ENCODE measurements at regions not wholly inside any gene's neighbourhood (a gene's known extent, or its start where the extent isn't known, plus 50 kb on each side); places are given as distances from the start of the nearest gene placed in this dataset.

DNA sequence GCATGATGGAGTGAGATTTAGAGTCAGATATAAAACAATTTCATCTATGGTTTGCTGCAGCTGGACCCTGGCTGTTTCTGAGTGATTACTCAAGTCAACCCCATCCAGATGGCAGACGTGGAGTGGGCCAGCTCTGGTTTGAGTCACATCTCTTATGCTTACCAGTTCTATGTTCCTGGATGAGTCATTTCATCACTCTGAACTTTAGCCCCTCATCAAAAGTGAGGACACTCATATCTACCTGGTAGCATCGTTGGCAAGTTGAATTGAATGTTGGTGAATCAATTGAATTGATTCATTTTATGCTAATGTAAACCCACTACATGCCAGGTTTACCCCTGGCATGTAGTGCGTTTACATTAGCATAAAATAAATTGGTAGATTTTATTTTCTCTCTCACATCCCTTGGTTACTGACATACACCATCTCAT lies 176.4 kb downstream of the FGF18 start:
- Mint-ChIP-seq H3K4me3 (ENCODE audit: unreplicated experiment) (no peak overlapping the region), H3K27me3 (ENCODE audit: unreplicated experiment) (peaks cover 7% of the 10 kb centered on the region), H3K9me3 (ENCODE audit: unreplicated experiment) (peaks cover 2% of the 10 kb centered on the region), H3K4me1 (ENCODE audit: low read depth, unreplicated experiment) (peaks cover 9% of the 10 kb centered on the region), H3K36me3 (ENCODE audit: unreplicated experiment) (peaks cover 17% of the 10 kb centered on the region), H3K27ac (ENCODE audit: unreplicated experiment) (no peak overlapping the region)
- no peak for DNase-seq
- TF ChIP-seq, protein P1, sequence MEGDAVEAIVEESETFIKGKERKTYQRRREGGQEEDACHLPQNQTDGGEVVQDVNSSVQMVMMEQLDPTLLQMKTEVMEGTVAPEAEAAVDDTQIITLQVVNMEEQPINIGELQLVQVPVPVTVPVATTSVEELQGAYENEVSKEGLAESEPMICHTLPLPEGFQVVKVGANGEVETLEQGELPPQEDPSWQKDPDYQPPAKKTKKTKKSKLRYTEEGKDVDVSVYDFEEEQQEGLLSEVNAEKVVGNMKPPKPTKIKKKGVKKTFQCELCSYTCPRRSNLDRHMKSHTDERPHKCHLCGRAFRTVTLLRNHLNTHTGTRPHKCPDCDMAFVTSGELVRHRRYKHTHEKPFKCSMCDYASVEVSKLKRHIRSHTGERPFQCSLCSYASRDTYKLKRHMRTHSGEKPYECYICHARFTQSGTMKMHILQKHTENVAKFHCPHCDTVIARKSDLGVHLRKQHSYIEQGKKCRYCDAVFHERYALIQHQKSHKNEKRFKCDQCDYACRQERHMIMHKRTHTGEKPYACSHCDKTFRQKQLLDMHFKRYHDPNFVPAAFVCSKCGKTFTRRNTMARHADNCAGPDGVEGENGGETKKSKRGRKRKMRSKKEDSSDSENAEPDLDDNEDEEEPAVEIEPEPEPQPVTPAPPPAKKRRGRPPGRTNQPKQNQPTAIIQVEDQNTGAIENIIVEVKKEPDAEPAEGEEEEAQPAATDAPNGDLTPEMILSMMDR (IDR thresholded peaks at IDR 0.05; ENCODE audit: partially characterized antibody, unreplicated experiment) = no peak

DNA sequence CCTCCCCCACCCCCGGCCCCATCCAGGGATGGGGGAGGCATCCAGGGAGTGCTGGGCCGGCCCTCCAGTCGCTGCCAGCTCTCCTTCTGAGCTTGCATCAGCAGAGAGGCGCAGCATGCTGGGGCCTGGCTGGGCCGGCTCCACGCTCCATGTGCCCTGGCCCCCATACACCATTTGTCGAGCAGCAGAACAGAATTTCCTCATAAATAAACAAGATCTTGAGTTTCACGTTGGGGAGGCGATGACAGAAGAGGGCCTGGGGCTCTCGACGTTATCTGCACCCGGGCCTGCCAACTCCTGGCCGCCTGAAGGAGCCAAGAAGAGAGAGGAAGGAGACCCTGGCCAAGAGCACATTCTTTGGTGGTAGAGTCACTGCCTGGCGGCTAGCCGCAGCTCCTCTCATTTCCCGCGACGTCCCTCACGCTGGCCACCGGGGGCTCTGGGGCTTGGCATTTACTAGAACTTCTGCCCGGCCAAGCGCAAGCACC lies 177.0 kb downstream of the FGF18 start:
- no peak overlapping the region for H3K27ac Mint-ChIP-seq (ENCODE audit: unreplicated experiment)
- DNase-seq = no peak
- H3K27me3 Mint-ChIP-seq (ENCODE audit: unreplicated experiment) = peaks cover 7% of the 10 kb centered on the region
- H3K9me3 Mint-ChIP-seq (ENCODE audit: unreplicated experiment) = peaks cover 2% of the 10 kb centered on the region
- no peak overlapping the region for H3K4me3 Mint-ChIP-seq (ENCODE audit: unreplicated experiment)
- TF ChIP-seq, protein P1 (IDR thresholded peaks at IDR 0.05; ENCODE audit: partially characterized antibody, unreplicated experiment) = no peak
- peaks cover 9% of the 10 kb centered on the region for H3K4me1 Mint-ChIP-seq (ENCODE audit: low read depth, unreplicated experiment)
- H3K36me3 Mint-ChIP-seq (ENCODE audit: unreplicated experiment) = peaks cover 17% of the 10 kb centered on the region

DNA sequence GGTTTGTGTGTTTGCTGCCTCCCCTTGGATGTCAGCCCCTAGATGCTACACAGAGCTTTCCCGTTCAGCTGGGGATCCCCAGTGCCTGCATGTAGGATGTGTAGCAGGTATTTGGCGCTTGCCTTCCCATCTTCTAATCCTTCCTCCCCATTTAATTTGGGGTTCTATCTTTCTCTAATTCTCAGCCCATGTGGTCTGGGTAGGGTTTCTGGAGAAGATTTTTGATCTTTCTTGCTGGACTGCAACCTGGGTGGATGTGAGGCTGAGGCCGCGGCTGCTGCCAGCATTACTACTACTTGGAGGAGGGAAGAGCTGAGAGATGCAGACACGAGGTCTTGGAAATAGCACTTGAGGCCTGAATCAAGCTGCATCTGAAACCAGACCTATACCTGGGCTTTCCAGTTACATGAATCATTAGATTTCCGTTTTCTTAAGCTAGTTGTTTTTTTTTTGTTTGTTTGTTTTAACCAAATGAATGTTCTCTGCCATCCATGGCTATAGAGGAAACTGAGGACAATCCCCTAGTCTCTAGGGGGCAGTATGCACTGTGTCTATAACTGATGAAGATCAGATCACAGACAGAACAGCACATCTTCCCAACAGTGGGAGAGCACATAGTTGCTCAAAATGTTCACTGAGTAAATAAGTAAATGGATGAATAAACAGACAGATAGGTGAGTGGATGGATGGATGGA lies 178.6 kb downstream of the FGF18 start:
- H3K9me3 Mint-ChIP-seq (ENCODE audit: unreplicated experiment) = peaks cover 2% of the 10 kb centered on the region
- peaks cover 6% of the 10 kb centered on the region for H3K27me3 Mint-ChIP-seq (ENCODE audit: unreplicated experiment)
- H3K36me3 Mint-ChIP-seq (ENCODE audit: unreplicated experiment) = peaks cover 15% of the 10 kb centered on the region
- no peak overlapping the region for H3K4me3 Mint-ChIP-seq (ENCODE audit: unreplicated experiment)
- DNase-seq = no peak
- H3K4me1 Mint-ChIP-seq (ENCODE audit: low read depth, unreplicated experiment) = peaks cover 9% of the 10 kb centered on the region
- H3K27ac Mint-ChIP-seq (ENCODE audit: unreplicated experiment) = no peak overlapping the region
- TF ChIP-seq, protein P1 (IDR thresholded peaks at IDR 0.05; ENCODE audit: partially characterized antibody, unreplicated experiment) = no peak

DNA sequence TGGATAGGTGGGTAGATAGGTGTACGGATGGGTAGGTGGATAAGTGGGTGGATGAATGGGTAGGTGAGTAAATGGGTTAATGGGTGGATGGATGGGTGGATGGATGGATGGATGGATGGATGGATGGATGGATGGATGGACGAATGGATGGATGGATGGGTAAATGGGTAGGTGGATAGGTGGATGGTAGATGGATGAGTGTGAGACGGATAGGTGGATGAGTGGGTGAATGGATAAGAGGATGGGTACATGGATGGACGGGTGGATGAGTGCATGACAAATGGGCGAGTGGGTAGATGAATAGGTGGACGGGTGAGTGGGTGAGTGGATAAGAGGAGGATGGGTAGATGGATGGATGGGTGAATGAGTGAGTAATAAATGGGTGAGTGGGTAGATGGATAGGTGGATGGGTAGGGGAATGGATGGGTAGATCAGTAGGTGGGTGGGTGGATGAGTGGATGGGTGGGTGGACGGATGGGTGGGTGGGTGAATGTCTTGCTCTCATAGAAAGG lies 179.2 kb downstream of the FGF18 start:
- DNase-seq = no peak
- Mint-ChIP-seq H3K27me3 (ENCODE audit: unreplicated experiment) (peaks cover 6% of the 10 kb centered on the region), H3K9me3 (ENCODE audit: unreplicated experiment) (peaks cover 2% of the 10 kb centered on the region), H3K36me3 (ENCODE audit: unreplicated experiment) (peaks cover 10% of the 10 kb centered on the region), H3K4me3 (ENCODE audit: unreplicated experiment) (no peak overlapping the region), H3K4me1 (ENCODE audit: low read depth, unreplicated experiment) (peaks cover 9% of the 10 kb centered on the region), H3K27ac (ENCODE audit: unreplicated experiment) (no peak overlapping the region)
- TF ChIP-seq, protein P1 (IDR thresholded peaks at IDR 0.05; ENCODE audit: partially characterized antibody, unreplicated experiment) = no peak

DNA sequence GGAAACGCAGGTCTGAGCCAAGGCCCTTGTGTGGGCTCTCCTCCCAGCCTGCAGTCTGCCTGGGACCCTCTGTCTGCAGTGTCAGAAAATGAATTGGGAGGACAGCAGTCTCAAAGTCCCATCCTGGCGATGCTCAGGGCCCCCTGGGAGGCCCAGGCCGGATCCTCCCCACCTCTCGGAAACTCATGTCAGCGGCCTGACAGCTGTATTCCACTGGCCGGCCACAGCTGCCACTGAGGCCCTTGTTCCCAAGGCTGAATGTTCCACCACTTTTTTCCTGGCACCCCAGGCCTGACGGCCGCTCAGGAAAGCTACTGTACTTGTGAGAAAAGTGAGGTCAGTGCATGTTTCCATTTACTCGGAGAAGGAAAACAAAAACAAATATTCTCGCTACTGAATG lies 180.0 kb downstream of the FGF18 start:
- H3K36me3 Mint-ChIP-seq (ENCODE audit: unreplicated experiment) = peaks cover 10% of the 10 kb centered on the region
- H3K27me3 Mint-ChIP-seq (ENCODE audit: unreplicated experiment) = peaks cover 9% of the 10 kb centered on the region
- TF ChIP-seq, protein P1 (IDR thresholded peaks at IDR 0.05; ENCODE audit: partially characterized antibody, unreplicated experiment) = no peak
- peak overlapping the region; percentile 40 for H3K27ac Mint-ChIP-seq (ENCODE audit: unreplicated experiment)
- no peak overlapping the region for H3K4me3 Mint-ChIP-seq (ENCODE audit: unreplicated experiment)
- peaks cover 11% of the 10 kb centered on the region for H3K4me1 Mint-ChIP-seq (ENCODE audit: low read depth, unreplicated experiment)
- peak; percentile 49 for DNase-seq
- H3K9me3 Mint-ChIP-seq (ENCODE audit: unreplicated experiment) = peaks cover 5% of the 10 kb centered on the region
